ENCODE measurements at regions not wholly inside any gene's neighbourhood (a gene's known extent, or its start where the extent isn't known, plus 50 kb on each side); places are given as distances from the start of the nearest gene placed in this dataset.

DNA sequence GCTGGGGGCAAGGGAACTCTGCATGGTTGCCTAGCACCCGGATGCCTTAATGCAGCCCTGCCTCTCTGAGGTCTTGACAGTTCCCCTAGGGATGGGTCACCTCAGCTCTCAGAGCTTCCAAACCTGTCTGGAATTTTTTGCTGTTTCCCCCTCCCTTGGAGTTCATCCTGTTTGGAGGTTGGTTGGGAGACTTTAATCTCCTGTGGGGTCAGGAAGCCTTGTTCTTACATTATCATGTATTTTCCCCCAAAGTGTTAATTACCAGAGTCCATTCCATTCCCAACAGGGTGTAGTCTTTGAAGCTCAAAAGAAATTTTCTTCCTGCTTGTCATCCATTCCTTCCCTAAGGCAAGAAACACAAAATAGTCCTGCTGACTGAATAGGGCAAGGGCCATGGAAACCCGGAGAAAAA is 150.3 kb upstream of the SPRY4 start:
- Histone ChIP-seq H3K4me2 (ENCODE audit: insufficient read depth, low read length) (no peak overlapping the region), H3K4me3 (ENCODE audit: low read depth in 1 of 2, low read length in 2 of 2) (no peak overlapping the region), H3K9me3 (ENCODE audit: insufficient read depth, low read length, severe bottlenecking) (peaks cover 9% of the 10 kb centered on the region), H2AFZ (ENCODE audit: low read depth, low read length) (no peak overlapping the region), H4K20me1 (ENCODE audit: insufficient read depth, low read length) (no peaks in the 10 kb centered on the region), H3K9ac (ENCODE audit: low read depth, low read length) (no peak overlapping the region), H3K4me1 (ENCODE audit: insufficient read depth, low read length) (peaks cover 42% of the 10 kb centered on the region), H3K36me3 (ENCODE audit: insufficient read depth, low read length) (no peaks in the 10 kb centered on the region), H3K79me2 (ENCODE audit: insufficient read depth, low read length) (no peaks in the 10 kb centered on the region), H3K27me3 (ENCODE audit: insufficient read depth, low read length, poor library complexity) (no peaks in the 10 kb centered on the region), H3K27ac (ENCODE audit: low read length) (no peak overlapping the region)
- DNase-seq (no peak), ATAC-seq (ENCODE audit: insufficient read depth, low read depth) (no peak)
- TF ChIP-seq, protein P1, sequence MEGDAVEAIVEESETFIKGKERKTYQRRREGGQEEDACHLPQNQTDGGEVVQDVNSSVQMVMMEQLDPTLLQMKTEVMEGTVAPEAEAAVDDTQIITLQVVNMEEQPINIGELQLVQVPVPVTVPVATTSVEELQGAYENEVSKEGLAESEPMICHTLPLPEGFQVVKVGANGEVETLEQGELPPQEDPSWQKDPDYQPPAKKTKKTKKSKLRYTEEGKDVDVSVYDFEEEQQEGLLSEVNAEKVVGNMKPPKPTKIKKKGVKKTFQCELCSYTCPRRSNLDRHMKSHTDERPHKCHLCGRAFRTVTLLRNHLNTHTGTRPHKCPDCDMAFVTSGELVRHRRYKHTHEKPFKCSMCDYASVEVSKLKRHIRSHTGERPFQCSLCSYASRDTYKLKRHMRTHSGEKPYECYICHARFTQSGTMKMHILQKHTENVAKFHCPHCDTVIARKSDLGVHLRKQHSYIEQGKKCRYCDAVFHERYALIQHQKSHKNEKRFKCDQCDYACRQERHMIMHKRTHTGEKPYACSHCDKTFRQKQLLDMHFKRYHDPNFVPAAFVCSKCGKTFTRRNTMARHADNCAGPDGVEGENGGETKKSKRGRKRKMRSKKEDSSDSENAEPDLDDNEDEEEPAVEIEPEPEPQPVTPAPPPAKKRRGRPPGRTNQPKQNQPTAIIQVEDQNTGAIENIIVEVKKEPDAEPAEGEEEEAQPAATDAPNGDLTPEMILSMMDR (IDR thresholded peaks at IDR 0.05; ENCODE audit: borderline replicate concordance, extremely low read depth, low read length, poor library complexity, severe bottlenecking), result no peak
- TF ChIP-seq EZH2 (IDR thresholded peaks at IDR 0.05; ENCODE audit: borderline replicate concordance, low read depth, low read length, severe bottlenecking), result no peak

DNA sequence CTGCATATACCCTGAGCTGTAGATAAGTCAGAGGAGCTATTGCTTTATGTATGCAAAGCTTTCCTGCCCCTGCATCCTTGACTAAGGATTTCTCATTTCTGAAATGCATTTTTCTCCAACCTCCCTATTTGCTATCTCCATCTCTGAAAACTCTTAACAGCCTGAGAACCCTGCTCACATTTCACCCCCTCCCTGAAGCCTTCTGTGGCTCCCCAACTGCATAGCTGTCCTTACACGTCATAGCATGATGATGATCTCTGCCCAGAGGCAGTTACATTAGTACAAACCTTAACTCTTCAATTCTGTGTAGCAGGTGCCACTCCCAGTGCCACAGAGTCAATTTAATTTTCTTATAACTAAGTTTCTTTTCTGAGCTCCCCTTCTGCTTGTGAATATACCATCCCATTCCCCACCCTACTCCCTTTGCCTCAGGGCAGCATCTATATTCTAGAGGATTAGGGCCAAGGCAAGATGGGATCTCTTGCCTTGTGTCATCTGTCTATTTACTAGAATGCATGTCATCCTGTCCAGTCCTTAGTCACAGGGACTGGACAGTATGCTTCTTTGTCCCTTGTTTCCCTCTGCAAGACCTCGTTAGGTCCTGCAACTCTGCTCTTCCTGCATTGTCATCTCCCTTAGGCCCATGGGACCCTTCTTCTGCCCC is 149.7 kb upstream of the SPRY4 start:
- H2AFZ ChIP-seq (ENCODE audit: low read depth, low read length), result no peak overlapping the region
- no peaks in the 10 kb centered on the region for H3K36me3 ChIP-seq (ENCODE audit: insufficient read depth, low read length)
- ATAC-seq (ENCODE audit: insufficient read depth, low read depth) (no peak), DNase-seq (no peak)
- no peak for TF ChIP-seq EZH2 (IDR thresholded peaks at IDR 0.05; ENCODE audit: borderline replicate concordance, low read depth, low read length, severe bottlenecking)
- TF ChIP-seq, protein P1 (IDR thresholded peaks at IDR 0.05; ENCODE audit: borderline replicate concordance, extremely low read depth, low read length, poor library complexity, severe bottlenecking), result no peak
- peaks cover 43% of the 10 kb centered on the region for H3K4me1 ChIP-seq (ENCODE audit: insufficient read depth, low read length)
- no peak overlapping the region for H3K9ac ChIP-seq (ENCODE audit: low read depth, low read length)
- no peak overlapping the region for H3K4me3 ChIP-seq (ENCODE audit: low read depth in 1 of 2, low read length in 2 of 2)
- H3K79me2 ChIP-seq (ENCODE audit: insufficient read depth, low read length), result no peaks in the 10 kb centered on the region
- H4K20me1 ChIP-seq (ENCODE audit: insufficient read depth, low read length), result no peaks in the 10 kb centered on the region
- H3K4me2 ChIP-seq (ENCODE audit: insufficient read depth, low read length), result no peak overlapping the region
- H3K27me3 ChIP-seq (ENCODE audit: insufficient read depth, low read length, poor library complexity), result no peaks in the 10 kb centered on the region
- H3K27ac ChIP-seq (ENCODE audit: low read length), result no peak overlapping the region
- H3K9me3 ChIP-seq (ENCODE audit: insufficient read depth, low read length, severe bottlenecking), result peaks cover 7% of the 10 kb centered on the region

DNA sequence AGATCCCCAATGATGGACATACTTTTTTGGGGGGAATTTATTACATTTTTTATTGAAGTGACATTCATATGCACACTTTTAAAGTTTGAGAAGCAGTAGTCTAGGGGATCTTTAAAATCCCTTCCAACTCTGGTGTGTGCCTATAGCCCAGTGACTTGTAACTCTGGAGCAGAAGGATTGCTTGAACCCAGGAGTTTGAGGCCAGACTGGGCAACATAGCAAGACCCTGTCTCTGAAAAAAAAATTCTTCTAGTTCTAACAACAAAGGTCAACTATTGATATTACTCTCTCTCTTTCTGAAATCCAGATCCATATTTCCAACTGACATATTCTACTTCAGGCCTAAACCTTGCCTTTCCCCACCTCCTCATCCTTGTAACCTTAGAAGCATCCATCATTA is 148.2 kb upstream of the SPRY4 start:
- TF ChIP-seq, protein P1 (IDR thresholded peaks at IDR 0.05; ENCODE audit: borderline replicate concordance, extremely low read depth, low read length, poor library complexity, severe bottlenecking), result no peak
- no peak for TF ChIP-seq EZH2 (IDR thresholded peaks at IDR 0.05; ENCODE audit: borderline replicate concordance, low read depth, low read length, severe bottlenecking)
- no peak for ATAC-seq (ENCODE audit: insufficient read depth, low read depth)
- H3K27me3 ChIP-seq (ENCODE audit: insufficient read depth, low read length, poor library complexity), result no peaks in the 10 kb centered on the region
- H3K27ac ChIP-seq (ENCODE audit: low read length), result peak overlapping the region; percentile 37; the same call in 1 of the 2 replicates
- peaks cover 33% of the 10 kb centered on the region for H3K4me1 ChIP-seq (ENCODE audit: insufficient read depth, low read length)
- no peak overlapping the region for H3K4me3 ChIP-seq (ENCODE audit: low read depth in 1 of 2, low read length in 2 of 2)
- H2AFZ ChIP-seq (ENCODE audit: low read depth, low read length), result no peak overlapping the region
- no peaks in the 10 kb centered on the region for H3K9me3 ChIP-seq (ENCODE audit: insufficient read depth, low read length, severe bottlenecking)
- H4K20me1 ChIP-seq (ENCODE audit: insufficient read depth, low read length), result no peaks in the 10 kb centered on the region
- H3K36me3 ChIP-seq (ENCODE audit: insufficient read depth, low read length), result no peaks in the 10 kb centered on the region
- H3K4me2 ChIP-seq (ENCODE audit: insufficient read depth, low read length), result no peak overlapping the region
- DNase-seq, result no peak
- no peak overlapping the region for H3K9ac ChIP-seq (ENCODE audit: low read depth, low read length)
- no peaks in the 10 kb centered on the region for H3K79me2 ChIP-seq (ENCODE audit: insufficient read depth, low read length)
